Stimulated activated CD4-positive, alpha-beta T cell treated with anti-CD3 and anti-CD28 coated beads, Interleukin-15, amount 100 ng/mL, for 48 hours (primary cell): ENCODE measurements at regions not wholly inside any gene's neighbourhood (a gene's known extent, or its start where the extent isn't known, plus 50 kb on each side); places are given as distances from the start of the nearest gene placed in this dataset.

Experiments
- DNase-seq, 2 donors: peaks; one replicate each; pipeline ENCODE4 v3.0.0-alpha.2; 2020; ENCODE audit warnings: low read depth in 2 of 2

DNA sequence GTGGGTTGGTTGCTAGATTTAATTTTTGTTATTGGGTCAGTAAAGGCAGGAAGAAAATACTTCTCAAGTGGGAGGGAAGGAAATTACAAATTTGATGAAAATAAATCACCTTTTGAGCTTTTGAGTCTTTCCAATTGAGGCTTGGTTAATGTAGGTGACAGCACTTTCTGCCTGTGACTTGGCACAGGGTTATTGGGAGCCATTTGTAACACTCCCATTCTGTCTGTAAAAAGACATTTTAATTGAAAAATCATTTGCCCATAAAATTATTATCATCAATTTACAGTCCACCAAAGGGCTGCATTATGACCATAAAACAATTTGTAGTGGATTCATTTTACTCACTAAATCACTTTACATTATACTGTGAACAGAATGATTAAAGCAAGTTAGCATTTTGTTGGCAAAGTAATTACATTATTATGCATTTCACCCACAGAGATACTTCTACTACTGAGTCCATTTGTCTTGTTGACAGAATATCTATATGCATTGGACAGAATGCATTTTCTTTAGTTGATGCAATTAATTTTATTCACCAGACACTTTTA, 974.6 kb downstream of the UQCRFS1 start:
- DNase-seq, result no peak

DNA sequence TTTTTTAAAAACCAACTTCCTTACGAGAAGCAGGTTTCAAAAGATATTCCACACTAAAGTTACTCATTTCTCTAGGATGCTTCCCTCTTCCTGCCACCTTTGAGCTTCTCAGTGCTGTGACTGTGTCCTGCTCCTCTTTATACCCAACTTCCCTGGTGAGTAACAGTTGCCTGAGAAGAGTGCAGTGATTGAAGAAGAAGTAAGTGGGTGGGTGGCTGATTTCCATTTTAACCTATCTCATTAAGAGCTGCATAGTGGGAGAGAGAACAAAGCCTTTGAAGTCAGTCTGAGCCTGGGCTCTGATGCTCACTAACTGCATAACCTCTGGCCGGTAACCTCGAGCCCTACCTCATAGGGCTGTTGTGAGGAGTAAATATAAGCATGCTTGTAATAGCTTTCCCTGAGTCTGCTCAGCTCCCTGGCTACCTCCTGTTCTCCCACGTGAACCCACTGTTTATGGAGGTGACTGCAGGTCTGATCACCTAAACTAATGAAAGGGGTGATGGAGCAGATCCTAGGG, 977.3 kb downstream of the UQCRFS1 start:
- no peak for DNase-seq

DNA sequence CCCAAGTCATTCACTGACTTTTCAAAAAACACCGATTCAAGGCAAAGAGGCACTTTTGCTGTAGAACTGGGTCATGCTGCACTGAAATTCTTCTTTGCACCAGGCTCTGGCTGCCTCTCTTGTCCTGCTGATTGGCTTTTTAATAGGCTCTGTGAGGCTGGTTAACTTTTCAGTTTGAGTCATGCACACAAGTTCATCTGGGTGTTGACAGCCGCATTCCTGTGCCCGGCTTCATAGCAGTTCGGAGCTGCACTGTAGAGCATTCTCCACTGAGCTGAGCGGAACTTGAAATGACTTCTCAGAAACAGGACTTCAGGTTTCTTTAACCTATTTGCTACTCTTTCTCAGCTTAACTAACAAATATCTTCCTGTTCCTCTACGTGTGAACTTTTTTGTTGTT, 978.3 kb downstream of the UQCRFS1 start:
- DNase-seq, result no peak

DNA sequence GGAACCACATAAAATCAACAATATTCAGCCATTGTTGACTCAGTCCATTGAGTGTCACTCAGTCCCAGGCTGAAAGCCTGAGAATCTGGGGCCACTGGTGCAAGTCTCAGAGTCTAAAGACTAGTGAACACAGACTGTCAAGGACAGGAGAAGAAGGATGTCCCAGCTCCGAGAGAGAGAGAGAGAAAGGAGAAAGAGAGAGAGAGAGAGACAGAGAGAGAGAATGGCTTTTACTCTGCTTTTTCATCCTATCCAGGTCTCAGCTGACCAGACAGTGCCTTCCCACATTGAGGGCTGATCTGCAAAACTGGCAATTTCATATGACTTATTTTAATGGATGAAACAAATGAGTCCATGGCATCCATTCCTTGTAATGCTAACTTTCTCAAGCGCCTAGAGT, 984.1 kb downstream of the UQCRFS1 start:
- no peak for DNase-seq

DNA sequence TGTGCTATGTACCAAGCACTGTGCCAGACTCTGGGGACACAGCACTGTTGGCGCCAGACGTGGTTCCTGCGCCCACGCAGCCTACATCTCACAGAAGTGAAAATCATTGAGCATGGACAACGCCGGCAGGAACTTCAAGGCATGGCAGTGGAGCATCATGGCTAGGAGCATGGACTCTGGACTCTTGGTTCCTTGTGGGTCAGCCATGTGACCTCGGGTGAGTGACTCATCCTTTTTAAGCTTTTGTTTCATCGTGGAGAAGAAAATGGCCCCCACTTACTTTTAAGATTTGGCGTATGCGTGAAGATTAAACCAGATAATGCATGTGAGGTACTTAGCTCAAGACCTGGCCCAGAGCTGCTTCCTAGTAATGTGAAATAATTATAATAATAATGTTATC, 988.5 kb downstream of the UQCRFS1 start:
- no peak for DNase-seq

DNA sequence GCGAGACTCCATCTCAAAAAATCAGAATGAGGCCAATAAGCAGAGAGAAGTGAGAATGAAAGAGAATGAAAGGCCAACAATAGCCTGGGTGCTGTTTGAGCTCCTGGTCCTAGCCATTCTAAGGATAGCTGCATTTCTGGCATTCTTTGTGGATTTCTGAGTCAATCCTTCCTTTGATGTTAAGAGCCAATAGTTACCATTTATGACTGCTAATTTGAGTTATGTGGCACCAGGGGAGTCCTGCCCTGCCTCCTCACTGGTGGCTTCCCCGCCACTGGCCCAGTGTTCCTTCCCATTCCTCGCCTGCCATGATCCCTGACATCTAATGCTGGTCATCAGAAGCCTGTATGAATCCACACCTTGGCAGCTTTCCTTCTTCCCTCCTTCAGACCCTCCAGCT, 991.2 kb downstream of the UQCRFS1 start:
- DNase-seq, result no peak

DNA sequence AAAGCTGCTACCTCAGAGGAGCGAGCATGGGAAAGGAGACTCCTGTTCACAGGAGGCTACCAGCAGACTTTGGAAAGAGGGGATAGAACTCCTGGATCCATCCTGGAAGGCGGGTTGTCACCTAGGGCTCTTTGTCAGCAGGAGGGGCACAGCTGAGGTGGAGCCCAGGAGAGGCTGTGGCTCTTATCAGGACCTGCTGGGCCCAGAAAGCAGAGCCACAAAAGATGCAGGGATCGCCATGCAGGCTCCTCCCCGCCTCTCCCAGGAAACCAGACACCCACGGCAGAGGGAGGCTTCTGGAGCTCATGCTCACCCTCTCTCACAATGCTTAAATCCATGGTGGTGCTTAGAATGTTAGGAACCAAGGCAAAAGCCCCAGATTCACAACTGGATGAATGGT, 994.2 kb downstream of the UQCRFS1 start:
- no peak for DNase-seq

DNA sequence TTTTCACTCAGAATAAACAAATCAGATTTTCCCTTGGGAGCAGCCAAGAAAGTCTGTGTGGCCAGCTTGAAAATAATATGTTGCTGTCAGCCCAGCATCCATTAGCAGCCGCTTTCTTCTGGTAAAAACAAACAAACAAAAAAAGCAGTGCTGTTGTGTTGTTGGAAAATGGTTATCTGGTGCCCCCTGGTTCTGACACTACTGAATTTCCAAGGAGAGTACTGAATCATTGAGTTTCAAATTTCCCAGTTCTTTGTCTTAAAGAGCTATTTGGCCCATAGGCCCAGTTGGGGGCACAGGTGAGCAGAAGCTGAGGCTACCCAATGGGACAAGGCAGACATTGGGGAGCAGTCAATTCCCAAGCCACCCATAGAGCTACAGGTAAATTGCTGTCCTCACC, 995.9 kb downstream of the UQCRFS1 start:
- no peak for DNase-seq

DNA sequence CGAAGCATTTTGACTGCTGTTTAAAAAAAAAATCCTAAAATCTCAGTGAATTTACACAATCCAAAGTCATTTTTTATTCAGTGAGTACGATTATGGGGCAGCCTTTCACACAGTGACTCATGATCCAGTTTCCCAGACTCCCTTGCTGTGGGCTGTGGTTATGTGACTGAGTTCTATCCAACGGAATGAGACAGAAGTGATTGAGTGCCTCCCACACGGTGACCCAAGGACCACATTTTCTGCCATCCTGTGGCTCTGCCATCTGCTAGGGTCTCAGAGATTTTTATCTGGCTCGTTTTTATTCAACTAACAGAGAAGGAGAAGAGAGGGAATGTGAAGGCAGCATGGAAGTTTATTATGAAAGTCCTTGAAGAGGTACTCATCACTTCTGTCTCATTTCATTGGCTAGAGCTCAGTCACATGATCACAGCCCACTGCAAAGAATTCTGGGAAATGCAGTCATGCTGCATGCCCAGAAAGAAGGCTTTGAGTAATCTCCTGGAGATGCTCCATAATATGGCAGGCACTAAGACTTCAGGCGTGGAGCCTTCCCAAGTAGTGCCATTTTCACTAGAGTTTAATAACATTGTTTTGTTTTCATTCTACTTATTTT, 999.4 kb downstream of the UQCRFS1 start:
- no peak for DNase-seq

DNA sequence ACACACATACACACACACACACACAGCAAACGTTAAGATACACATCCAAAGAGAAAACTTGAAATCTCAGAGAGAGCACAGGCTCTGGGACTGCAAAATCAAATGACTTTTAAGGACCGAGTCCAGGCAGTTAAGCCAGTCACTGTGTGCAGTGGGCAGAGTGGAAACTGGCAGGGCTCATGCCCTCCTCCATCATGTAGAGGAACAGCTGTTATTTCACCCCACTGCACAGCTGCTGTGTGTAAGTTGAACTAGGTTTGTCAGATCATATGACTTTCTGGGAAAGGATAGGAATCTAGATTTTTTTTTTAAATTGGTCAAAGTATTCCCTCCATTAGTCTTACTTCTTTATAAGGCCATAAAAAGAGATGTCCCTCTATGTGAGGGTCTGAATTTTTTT, 1002.1 kb downstream of the UQCRFS1 start:
- DNase-seq, result no peak

DNA sequence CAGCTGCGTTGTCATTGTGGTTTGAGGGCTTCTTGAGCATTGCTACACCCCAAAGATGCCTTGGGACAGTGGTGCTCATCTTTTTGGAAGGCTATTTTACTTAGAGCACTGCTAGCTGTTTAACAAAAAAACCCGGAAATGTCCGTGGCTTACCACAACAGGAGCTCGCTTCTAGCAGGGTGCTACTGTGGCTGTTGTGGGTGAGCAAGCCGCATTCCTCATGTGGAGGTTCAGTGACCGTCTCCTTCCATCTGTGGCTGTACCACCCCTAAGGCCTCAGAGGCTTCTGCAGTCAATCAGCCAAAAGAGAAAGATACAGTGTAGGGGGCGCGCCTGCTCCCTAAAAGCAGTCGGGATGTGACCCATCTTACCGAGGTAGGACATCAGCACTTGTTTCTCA, 1004.2 kb downstream of the UQCRFS1 start:
- DNase-seq, result no peak

DNA sequence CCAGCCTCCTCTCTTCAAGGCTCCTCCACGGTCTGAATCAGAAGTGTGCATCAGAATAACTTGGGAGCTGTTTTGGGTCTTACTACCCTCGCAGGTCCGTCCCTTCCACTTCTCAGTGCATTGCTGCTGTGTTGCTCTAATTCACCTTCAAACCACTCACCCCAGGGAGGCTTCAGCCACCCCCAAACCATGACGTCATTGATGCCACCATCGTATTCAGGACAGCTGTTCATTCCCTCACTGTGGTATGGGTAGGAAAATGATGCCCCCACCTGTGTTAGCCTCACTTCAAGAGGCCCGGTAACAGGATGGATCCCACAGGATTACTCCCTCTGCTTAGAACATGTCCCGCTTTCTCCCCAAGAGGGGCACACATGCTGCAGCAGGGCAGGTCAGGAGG, 1005.7 kb downstream of the UQCRFS1 start:
- no peak for DNase-seq

DNA sequence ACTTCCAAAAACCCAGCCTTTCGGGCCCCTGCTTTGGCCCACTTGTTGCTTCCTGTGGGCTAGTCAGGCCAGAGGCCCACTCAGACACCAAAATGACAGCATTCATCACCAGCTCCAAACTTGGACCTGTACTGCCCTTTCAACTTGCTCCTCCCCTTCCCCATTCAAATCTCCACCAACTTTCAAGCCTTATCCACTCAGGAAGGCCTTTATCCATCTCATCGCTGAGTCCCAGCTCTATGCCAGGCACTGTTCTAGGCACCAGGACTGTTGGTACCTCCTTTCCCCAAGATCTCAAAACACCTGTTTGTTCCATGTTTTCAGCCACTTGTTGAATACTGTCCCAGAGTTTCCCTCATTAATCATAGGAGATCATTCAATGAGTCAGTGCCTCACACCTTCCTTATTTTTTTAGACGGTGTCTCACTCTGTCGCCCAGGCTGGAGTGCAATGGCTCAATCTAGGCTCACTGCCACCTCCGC, 1011.4 kb downstream of the UQCRFS1 start:
- no peak for DNase-seq

DNA sequence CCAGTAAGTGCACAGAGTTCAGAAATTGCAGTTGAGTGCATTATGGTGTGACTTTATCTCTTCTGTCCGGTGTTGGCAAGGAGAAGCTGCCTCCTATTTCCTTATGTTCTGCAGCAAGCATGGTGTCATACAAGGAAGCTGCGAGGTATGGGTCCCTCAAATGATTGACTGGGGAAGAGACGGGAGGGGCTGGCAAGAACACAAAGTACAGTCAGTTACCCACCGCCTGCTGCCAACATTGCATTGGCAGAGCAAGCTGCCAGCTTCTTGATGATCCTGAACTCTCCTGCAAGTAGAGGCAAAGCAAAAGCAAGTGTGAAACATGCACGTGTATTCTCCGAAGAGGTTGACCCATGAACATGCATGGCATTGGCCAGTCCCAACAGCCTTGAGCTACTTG, 1013.6 kb downstream of the UQCRFS1 start:
- DNase-seq, result no peak

DNA sequence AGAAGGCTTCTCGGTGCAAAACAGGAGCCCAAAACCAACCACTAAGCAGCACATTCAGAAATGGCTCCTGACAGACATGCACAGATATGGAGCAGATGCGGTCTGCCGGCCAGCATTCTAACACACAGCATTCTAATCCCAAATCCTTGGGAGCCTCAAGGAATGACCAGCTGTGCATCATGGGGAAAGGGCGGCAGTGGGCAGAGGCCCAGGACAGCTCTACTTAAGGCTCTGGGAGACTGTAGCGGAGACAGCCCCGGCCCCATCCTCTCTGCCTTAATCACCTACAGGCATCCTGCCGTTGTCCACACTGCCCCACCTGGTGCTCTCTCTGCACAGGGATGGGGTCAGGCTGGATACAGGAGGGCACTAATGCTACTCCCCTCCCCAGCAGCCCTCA, 1016.0 kb downstream of the UQCRFS1 start:
- no peak for DNase-seq

DNA sequence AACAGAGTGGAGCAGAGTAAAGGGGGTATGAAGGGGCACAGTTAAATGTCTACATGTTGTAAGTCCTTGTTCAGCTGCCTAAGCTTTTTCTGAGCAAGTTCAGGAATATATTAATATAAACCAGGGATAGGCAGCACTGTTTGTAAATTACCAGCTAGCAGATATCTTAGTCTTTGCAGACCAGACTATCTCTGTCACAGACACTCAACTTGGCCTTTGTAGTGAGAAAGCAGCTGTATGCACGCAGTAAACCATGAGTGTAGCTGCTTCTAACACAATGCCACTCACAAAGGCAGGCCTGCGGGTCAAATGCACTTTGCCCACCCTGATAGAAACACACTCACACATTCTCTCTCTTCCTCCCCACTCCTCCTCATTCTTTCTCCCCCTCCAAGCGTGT, 1016.9 kb downstream of the UQCRFS1 start:
- no peak for DNase-seq

DNA sequence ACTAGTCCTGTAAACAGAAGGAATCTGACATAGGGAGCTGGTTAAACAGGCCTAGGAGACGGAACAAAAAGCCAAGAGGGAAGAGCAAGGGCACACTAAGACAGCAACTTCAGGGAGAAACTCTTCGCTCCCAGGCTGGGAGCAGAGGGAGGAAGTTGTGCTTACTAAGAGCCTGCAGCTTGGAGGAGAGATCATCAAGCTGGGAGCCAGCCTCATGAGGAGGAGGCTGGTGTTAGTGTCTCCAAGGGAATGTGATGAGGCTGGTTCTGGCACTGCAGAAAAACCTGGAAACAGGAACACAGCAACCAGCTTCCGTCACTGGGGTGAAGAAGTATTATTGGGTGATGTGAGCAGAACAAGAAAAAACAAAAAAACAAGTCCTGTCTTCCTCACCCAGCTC, 1027.3 kb downstream of the UQCRFS1 start:
- no peak for DNase-seq

DNA sequence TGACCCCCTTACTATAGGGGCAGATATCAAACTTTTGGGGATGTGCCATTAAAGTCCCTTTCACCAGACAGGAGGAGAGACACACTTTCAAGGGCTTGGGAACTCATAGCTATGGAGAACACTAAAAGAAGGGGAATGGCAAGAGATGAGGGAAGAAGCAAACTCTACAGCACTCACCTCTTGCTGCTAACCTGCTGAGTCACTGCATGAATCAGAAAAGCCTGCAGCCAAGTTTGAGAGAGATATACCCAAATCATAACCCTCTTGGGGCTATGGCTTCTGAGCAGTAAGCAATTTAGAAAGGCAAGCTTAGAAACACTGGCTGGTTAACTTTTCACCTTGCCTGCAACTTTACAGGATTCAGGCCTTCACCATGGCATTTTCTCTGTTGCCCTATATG, 1028.0 kb downstream of the UQCRFS1 start:
- no peak for DNase-seq

DNA sequence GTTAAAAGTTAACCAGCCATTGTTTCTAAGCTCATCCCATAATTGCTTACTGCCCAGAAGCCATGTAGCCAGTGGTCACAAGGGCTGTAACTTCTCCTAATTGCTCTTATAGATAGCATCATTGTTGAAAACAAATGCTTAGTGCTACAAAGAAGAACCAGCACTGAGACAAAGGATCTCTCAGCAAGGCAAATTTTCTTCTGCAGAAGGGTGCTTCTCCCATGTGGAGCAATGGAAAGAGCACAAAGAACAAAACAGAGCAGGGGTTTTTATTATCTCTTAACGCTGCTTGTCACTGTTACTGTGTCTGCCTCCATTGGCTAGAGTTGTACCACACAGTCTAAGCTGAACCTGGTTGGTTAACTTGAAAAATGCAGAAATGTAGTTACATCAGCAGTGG, 1036.8 kb downstream of the UQCRFS1 start:
- DNase-seq, result no peak

DNA sequence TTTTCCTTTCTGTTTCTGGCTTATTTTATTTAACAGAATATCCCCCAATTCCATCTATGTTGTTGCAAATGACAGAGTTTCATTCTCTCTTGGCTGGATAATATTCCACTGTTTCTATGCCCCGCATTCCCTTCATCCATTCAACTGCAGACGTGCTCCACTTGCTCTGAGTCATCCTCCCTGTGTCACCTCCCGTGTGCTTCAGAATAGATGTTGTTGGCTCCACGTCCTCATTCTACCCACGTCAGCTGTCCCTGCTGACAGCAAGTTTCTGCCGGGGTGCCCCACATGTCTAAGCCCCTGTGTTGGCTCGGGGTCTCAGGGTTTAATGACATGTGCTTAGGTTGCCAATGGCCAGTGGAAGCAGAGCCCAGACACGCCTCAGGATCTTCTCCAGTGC, 1041.0 kb downstream of the UQCRFS1 start:
- DNase-seq, result no peak

DNA sequence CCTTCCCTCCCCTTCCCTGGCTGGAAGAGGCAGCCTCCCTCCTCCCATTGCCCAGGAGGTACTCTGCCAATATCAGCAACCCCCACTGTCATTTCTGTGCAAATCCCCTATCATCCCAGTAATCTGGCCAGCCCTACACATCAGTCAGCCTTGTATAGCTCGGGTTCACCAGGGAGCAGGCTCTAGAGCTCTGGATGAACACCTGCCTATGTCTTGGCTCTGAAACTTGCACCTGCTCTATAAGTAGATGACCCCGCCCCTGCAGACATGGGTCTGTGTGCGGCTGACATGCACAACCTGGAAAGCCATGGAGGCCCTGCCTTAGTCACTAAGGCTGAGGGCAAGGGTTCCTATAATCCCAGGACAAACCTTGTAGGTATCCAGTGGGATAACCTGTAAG, 1042.9 kb downstream of the UQCRFS1 start:
- no peak for DNase-seq

DNA sequence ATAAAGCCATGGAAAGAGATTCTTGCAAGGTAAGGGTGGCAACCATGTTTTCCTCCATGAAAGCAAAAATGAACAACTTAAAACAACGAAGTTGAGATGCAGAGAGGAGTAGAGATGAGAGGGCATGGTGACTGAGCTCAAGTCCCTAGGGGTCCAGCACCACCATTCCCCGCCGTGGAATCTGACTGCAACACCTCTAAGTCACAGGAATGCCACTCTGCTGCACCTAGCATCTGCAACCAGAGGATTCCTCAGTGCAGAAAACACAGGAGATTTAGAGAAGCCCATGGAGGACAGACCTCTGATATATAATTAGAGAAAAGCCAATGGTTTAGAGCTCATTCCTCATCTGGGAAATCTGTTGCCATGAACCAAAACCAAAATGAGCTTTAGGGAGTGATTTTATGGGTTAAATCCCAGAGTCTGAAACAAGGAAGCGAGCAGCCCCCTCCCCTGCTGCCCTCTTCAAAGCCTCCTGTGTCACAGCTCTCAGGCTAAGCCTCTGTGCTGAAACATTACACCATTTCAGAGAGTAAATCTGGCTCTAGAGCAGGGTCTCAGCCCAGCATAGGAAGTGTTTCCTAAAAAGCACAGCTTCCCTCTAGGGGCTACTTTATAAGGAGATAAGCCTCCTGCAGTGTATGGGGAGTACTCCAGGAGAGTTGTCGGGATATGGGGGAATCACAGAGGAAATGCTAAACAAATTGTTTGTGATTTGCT, 1043.6 kb downstream of the UQCRFS1 start:
- DNase-seq, result no peak

DNA sequence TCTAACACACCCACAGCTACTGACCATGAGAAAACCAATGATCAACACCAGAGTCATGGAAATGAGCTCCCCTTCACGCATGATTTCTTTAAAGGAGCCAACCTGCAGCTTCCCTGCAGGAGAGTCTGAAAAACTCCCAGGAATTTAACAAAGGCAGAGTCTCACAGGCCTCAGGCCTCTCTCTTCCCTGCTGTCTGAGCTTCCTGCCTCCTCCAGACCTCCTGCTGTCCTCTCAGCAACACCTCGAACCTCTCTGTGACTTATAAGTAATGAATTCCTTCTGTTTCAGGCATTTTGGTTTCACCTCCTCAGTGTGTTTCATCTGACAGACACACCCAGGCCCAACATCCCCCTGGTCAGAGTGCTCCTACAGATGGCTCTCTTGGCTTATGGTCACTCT, 1044.4 kb downstream of the UQCRFS1 start:
- no peak for DNase-seq
